ENCODE measurements at regions not wholly inside any gene's neighbourhood (a gene's known extent, or its start where the extent isn't known, plus 50 kb on each side); places are given as distances from the start of the nearest gene placed in this dataset.
"Not testable (repeated sequence)": the region's sequence is repeated elsewhere in the genome, so short reads cannot be mapped to it uniquely, and the experiment has no call there.

DNA sequence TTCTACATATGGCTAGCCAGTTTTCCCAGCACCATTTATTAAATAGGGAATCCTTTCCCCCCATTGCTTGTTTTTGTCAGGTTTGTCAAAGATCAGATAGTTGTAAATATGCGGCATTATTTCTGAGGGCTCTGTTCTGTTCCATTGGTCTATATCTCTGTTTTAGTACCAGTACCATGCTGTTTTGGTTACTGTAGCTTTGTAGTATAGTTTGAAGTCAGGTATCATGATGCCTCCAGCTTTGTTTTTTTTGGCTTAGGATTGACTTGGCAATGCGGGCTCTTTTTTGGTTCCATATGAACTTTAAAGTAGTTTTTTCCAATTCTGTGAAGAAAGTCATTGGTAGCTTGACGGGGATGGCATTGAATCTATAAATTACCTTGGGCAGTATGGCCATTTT lies 60.0 kb upstream of the GPC3 start:
- ATAC-seq (replicated peaks; ENCODE audit: extremely low read depth, poor library complexity, severe bottlenecking); H3K4me1 Mint-ChIP-seq: not testable (repeated sequence)

DNA sequence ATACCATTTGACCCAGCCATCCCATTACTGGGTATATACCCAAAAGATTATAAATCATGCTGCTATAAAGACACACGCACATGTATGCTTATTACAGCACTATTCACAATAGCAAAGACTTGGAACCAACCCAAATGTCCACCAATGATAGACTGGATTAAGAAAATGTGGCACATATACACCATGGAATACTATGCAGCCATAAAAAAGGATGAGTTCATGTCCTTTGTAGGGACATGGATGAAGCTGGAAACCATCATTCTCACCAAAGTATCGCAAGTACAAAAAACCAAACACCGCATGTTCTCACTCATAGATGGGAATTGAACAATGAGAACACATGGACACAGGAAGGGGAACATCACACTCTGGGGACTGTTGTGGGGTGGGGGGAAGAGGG lies 81.7 kb upstream of the GPC3 start:
- not testable (repeated sequence) for H3K27ac Mint-ChIP-seq (ENCODE audit: low read depth); ATAC-seq (replicated peaks; ENCODE audit: extremely low read depth, poor library complexity, severe bottlenecking); H3K4me1 Mint-ChIP-seq; H3K4me3 Mint-ChIP-seq; DNase-seq (ENCODE audit: low spot score in 2 of 2); H3K9me3 Mint-ChIP-seq; H3K36me3 Mint-ChIP-seq (ENCODE audit: insufficient read depth)
- peaks cover 16% of the 10 kb centered on the region for H3K27me3 Mint-ChIP-seq

More for the DNA sequence above, 60.0 kb upstream of the GPC3 start:
- H3K36me3 Mint-ChIP-seq (ENCODE audit: insufficient read depth); DNase-seq (ENCODE audit: low spot score in 2 of 2); H3K27me3 Mint-ChIP-seq; H3K4me3 Mint-ChIP-seq; H3K27ac Mint-ChIP-seq (ENCODE audit: low read depth); H3K9me3 Mint-ChIP-seq: not testable (repeated sequence)

DNA sequence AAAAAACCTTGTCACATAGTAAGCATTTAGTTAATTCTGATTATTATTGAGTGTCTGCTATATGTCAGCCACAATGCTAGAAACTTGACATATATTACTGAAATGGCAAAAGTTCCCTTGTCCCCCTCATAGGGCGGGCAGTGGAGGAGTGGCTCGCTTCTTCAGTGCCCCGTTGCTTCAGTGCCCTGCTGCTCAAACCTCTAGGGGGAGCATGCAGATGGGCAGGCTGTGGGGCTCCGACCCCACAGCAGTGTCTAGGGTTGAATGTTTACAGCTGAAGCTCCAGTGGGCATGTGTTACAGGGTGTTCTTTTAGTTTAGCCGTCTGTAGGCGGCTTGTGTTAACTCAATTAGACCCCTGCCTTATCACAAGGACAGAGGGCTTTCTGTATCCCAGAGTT lies 86.5 kb upstream of the GPC3 start:
- not testable (repeated sequence) for H3K36me3 Mint-ChIP-seq (ENCODE audit: insufficient read depth); H3K27me3 Mint-ChIP-seq; H3K4me3 Mint-ChIP-seq; DNase-seq (ENCODE audit: low spot score in 2 of 2); H3K9me3 Mint-ChIP-seq; H3K4me1 Mint-ChIP-seq; ATAC-seq (replicated peaks; ENCODE audit: extremely low read depth, poor library complexity, severe bottlenecking); H3K27ac Mint-ChIP-seq (ENCODE audit: low read depth)

DNA sequence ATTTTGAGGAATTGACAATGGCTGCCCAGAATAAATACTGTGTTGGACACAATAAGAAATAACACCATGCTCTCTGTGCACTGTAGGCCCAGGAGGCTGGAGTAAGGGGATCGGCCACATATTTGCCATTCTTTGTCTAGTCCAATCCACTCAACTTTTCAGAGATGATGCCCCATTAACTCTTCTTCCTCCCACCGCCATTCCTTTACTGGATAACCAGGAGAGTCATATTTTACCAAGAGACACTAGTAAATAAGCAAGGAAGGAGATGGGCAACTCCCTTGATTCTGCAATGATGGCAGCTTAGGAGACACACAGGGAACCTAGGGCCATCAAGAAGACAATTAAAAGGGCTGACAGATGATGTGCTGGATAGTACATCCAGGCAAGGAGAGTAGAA lies 87.9 kb upstream of the GPC3 start:
- ATAC-seq (replicated peaks; ENCODE audit: extremely low read depth, poor library complexity, severe bottlenecking) (no peak), DNase-seq (ENCODE audit: low spot score in 2 of 2) (no peak)
- H3K9me3 Mint-ChIP-seq: no peaks in the 10 kb centered on the region
- H3K4me1 Mint-ChIP-seq: no peaks in the 10 kb centered on the region
- H3K27ac Mint-ChIP-seq (ENCODE audit: low read depth): no peak overlapping the region
- no peak overlapping the region for H3K4me3 Mint-ChIP-seq
- H3K36me3 Mint-ChIP-seq (ENCODE audit: insufficient read depth): no peaks in the 10 kb centered on the region
- H3K27me3 Mint-ChIP-seq: peaks cover 17% of the 10 kb centered on the region

DNA sequence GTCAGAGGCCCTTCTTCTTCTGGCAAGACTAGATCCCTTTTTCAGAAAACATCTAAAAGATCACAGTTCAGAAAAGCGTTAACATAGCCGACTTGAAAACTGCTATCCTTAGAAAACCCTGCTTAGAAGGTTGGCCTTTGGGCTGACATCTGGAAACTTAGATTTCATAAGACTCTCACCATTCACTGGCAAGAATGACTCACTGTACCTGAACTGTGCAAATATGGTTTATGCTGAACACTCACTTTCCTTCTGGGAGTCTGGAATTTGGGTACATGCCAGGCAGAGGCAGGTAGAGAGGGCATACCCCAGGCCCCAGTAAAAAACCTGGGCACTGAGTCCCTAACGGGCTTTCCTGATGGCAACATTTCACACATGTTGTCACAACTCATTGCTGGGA lies 88.8 kb upstream of the GPC3 start:
- Mint-ChIP-seq H3K36me3 (ENCODE audit: insufficient read depth) (no peaks in the 10 kb centered on the region), H3K27ac (ENCODE audit: low read depth) (no peak overlapping the region), H3K27me3 (peaks cover 25% of the 10 kb centered on the region), H3K4me3 (no peak overlapping the region), H3K9me3 (no peaks in the 10 kb centered on the region), H3K4me1 (no peaks in the 10 kb centered on the region)
- ATAC-seq (replicated peaks; ENCODE audit: extremely low read depth, poor library complexity, severe bottlenecking) (no peak), DNase-seq (ENCODE audit: low spot score in 2 of 2) (no peak)

DNA sequence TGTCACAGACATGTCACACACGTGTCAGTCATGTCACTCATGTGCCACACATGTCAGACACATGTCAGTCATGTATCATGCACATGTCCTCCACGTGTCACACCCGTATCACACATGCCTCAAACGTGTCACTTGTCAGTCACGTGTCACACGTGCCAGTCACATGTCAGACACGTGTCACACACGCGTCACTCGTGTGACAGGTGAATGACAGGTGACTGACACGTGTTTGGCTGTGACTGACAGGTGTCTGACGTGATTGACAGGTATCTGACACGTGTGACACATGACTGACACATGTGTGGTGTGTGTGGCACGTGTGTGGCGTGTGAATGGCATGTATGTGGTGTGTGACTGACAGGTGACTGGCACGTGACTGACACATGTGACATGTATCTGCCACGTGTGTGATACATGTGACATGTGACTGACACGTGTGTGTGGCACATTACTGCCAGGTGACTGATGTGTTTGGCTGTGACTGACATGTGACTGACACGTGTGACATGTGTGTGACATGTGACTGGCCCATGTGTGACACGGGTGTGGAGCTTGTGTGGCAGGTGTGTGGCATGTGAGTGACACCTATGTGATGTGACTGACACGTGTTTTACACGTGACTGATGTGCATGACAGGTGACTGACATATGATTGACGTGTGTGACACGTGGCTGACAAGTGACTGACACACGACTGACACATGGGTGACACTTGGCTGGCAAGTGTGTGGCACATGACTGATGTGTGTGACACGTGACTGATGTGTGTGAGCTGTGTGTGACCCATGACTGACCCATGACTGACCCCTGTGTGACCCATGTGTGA lies 90.7 kb upstream of the GPC3 start:
- H3K36me3 Mint-ChIP-seq (ENCODE audit: insufficient read depth): no peaks in the 10 kb centered on the region
- ATAC-seq (replicated peaks; ENCODE audit: extremely low read depth, poor library complexity, severe bottlenecking): no peak
- no peak overlapping the region for H3K27ac Mint-ChIP-seq (ENCODE audit: low read depth)
- H3K4me3 Mint-ChIP-seq: no peak overlapping the region
- H3K9me3 Mint-ChIP-seq: no peaks in the 10 kb centered on the region
- peaks cover 33% of the 10 kb centered on the region for H3K27me3 Mint-ChIP-seq
- H3K4me1 Mint-ChIP-seq: no peaks in the 10 kb centered on the region
- DNase-seq (ENCODE audit: low spot score in 2 of 2): no peak

DNA sequence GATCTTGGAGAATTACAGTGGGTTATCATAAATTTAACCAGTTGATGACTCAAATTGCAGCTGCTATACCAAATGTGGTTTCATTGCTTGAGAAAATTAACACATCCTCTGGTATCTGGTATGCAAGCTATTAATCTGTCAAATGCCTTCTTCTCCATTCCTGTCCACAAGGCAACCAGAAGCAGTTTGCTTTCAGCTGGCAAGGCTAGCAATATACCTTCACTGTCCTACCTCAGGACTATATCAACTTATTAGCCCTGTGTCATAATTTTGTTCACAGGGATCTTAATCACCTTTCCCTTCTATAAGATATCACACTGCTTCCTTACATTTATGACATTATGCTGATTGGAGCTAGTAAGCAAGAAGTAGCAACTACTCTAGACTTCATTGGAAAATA lies 110.0 kb upstream of the GPC3 start:
- no peaks in the 10 kb centered on the region for H3K27me3 Mint-ChIP-seq

DNA sequence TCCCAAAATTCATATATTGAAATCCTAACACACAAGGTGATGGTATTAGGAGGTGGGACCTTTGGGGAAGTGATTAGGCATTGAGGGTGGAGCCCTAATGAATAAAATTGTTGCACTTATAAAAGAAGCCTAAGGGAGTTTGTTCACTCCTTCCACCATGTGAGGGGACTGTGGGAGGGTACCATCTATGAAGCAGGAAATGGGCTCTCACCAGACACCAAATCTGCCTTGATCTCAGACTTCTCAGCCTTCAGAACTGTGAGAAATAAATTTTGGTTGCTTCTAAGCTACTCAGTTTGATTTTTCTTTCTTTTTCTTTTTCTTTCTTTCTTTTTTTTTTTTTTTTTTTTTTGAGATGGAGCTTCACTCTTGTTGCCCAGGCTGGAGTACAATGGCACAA lies 116.2 kb upstream of the GPC3 start:
- no peaks in the 10 kb centered on the region for H3K27me3 Mint-ChIP-seq
- DNase-seq (ENCODE audit: low spot score in 2 of 2) (no peak), ATAC-seq (replicated peaks; ENCODE audit: extremely low read depth, poor library complexity, severe bottlenecking) (no peak)
- peaks cover 4% of the 10 kb centered on the region for H3K9me3 Mint-ChIP-seq
- H3K36me3 Mint-ChIP-seq (ENCODE audit: insufficient read depth): no peaks in the 10 kb centered on the region
- H3K27ac Mint-ChIP-seq (ENCODE audit: low read depth): no peak overlapping the region
- no peak overlapping the region for H3K4me3 Mint-ChIP-seq
- no peaks in the 10 kb centered on the region for H3K4me1 Mint-ChIP-seq

More for the DNA sequence above, 110.0 kb upstream of the GPC3 start:
- Mint-ChIP-seq H3K36me3 (ENCODE audit: insufficient read depth) (no peaks in the 10 kb centered on the region), H3K9me3 (peaks cover 4% of the 10 kb centered on the region), H3K4me1 (no peaks in the 10 kb centered on the region), H3K4me3 (no peak overlapping the region), H3K27ac (ENCODE audit: low read depth) (no peak overlapping the region)
- ATAC-seq (replicated peaks; ENCODE audit: extremely low read depth, poor library complexity, severe bottlenecking) (no peak), DNase-seq (ENCODE audit: low spot score in 2 of 2) (no peak)

DNA sequence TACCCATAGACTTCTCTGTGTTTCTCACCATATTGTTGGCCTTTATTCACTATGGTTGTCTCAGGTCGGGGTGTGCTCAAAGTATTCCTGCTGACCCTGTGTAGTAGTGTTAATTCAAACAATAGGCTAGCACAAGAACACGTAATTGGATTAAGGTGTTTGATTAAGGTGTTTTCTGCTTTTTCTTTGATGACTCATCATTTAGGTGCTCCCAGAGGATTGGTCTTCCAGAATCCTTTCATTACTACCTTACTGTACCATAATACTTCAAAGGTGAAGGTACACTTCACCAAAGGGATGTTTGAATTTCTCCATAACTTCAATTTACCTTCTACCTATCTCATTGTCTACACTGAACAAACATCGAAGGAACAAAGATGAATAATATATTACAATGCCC lies 121.7 kb upstream of the CCDC160 start:
- Mint-ChIP-seq H3K9me3 (no peaks in the 10 kb centered on the region), H3K4me3 (no peak overlapping the region), H3K4me1 (no peaks in the 10 kb centered on the region), H3K36me3 (ENCODE audit: insufficient read depth) (peaks cover 2% of the 10 kb centered on the region), H3K27ac (ENCODE audit: low read depth) (no peak overlapping the region), H3K27me3 (peaks cover 16% of the 10 kb centered on the region)
- DNase-seq (ENCODE audit: low spot score in 2 of 2): no peak
- ATAC-seq (replicated peaks; ENCODE audit: extremely low read depth, poor library complexity, severe bottlenecking): no peak

DNA sequence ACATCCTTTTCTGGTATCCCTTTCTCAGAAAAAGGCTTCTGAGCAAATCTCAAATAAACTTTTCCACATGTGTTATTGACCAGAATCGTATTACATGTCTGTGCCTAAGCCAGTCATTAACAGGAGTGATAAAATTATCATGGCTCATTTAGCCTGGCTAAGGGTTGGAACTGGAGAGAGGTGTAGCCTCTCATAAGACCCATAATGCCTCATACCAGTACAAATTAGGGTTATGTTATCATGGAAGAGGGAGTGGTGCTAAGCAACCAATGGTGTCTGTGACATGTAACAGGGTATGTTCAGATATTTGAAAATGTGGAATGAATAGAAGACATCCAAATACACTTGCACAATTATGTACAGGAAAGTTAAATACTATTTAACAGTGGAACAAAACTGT lies 99.6 kb upstream of the CCDC160 start:
- DNase-seq (ENCODE audit: low spot score in 2 of 2) (no peak), ATAC-seq (replicated peaks; ENCODE audit: extremely low read depth, poor library complexity, severe bottlenecking) (no peak)
- H3K36me3 Mint-ChIP-seq (ENCODE audit: insufficient read depth): no peaks in the 10 kb centered on the region
- no peaks in the 10 kb centered on the region for H3K9me3 Mint-ChIP-seq
- H3K27me3 Mint-ChIP-seq: peaks cover 10% of the 10 kb centered on the region
- H3K4me1 Mint-ChIP-seq: no peaks in the 10 kb centered on the region
- no peak overlapping the region for H3K27ac Mint-ChIP-seq (ENCODE audit: low read depth)
- H3K4me3 Mint-ChIP-seq: no peak overlapping the region

DNA sequence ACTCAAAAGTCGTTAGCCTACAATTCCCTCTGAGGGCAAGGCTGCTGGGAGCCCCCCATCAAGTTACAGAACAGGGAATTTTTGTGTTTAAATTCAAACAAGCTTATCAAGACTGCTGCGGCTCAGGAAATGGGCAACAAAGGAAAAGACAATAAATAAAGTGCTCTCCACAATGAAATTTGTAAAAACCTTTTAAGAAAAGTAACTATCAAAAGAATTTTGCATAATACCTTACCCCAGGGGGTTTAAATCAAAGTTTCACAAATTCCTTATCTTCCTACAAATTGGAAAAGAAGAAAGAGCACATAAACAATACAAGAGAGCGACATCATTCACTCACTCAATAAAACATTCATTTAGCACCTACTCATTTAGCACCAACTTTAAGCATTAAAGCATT lies 97.9 kb upstream of the CCDC160 start:
- no peaks in the 10 kb centered on the region for H3K4me1 Mint-ChIP-seq
- H3K27ac Mint-ChIP-seq (ENCODE audit: low read depth): no peak overlapping the region
- no peaks in the 10 kb centered on the region for H3K36me3 Mint-ChIP-seq (ENCODE audit: insufficient read depth)

DNA sequence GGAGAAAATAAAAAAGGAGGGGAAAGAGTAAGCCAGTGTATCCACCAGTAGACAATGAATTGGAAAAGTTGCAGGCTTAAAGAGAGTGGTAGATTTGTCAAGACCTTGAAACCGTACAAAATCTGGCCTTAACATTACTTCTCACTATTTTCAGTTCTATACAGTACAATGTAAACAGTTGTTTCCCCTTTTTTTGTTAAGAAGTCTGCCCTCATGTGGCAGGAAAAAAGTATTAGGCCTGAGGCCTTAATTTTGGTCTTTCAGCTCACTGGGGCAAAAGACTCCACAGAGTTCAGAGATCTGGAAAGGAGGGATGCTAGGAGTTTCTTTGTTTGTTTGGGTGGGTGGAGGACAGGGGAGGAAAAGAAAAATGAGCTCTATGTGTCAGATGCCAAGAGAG lies 92.8 kb upstream of the CCDC160 start:
- H3K4me3 Mint-ChIP-seq: no peak overlapping the region
- DNase-seq (ENCODE audit: low spot score in 2 of 2) (no peak), ATAC-seq (replicated peaks; ENCODE audit: extremely low read depth, poor library complexity, severe bottlenecking) (no peak)
- no peaks in the 10 kb centered on the region for H3K4me1 Mint-ChIP-seq
- H3K9me3 Mint-ChIP-seq: no peaks in the 10 kb centered on the region
- no peak overlapping the region for H3K27ac Mint-ChIP-seq (ENCODE audit: low read depth)
- H3K27me3 Mint-ChIP-seq: peaks cover 10% of the 10 kb centered on the region
- no peaks in the 10 kb centered on the region for H3K36me3 Mint-ChIP-seq (ENCODE audit: insufficient read depth)

More for the DNA sequence above, 97.9 kb upstream of the CCDC160 start:
- ATAC-seq (replicated peaks; ENCODE audit: extremely low read depth, poor library complexity, severe bottlenecking) (no peak), DNase-seq (ENCODE audit: low spot score in 2 of 2) (no peak)
- H3K4me3 Mint-ChIP-seq: no peak overlapping the region
- peaks cover 10% of the 10 kb centered on the region for H3K27me3 Mint-ChIP-seq
- no peaks in the 10 kb centered on the region for H3K9me3 Mint-ChIP-seq

DNA sequence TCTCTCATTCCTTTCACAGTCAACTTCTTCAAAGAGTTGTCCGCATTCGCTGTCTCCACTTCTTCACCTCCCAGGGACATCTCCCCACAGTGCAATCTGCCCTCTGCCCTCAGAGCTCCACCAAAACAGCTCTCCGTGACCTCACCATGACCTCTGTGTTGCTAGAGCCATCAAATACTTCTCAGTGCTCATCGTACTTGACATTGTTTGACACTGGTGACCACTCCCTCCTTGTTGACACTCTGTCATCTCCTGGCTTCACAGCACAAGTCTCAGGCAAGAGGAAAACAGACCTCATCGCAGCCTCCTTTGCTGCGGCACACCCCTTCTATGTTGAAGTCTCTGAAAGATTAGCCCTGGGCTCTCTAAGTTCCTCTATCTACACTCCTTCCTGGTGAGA lies 90.5 kb upstream of the CCDC160 start:
- H3K4me3 Mint-ChIP-seq: no peak overlapping the region
- H3K36me3 Mint-ChIP-seq (ENCODE audit: insufficient read depth): peaks cover 2% of the 10 kb centered on the region
- ATAC-seq (replicated peaks; ENCODE audit: extremely low read depth, poor library complexity, severe bottlenecking): no peak

More for the DNA sequence above, 90.5 kb upstream of the CCDC160 start:
- Mint-ChIP-seq H3K27ac (ENCODE audit: low read depth) (no peak overlapping the region), H3K4me1 (no peaks in the 10 kb centered on the region), H3K27me3 (no peaks in the 10 kb centered on the region), H3K9me3 (no peaks in the 10 kb centered on the region)
- no peak for DNase-seq (ENCODE audit: low spot score in 2 of 2)

All from central memory CD8-positive, alpha-beta T cell (primary cell).